Activated B cell treated with CpG ODN at 0.5 μM for 24 hours (primary cell): ENCODE measurements at regions not wholly inside any gene's neighbourhood (a gene's known extent, or its start where the extent isn't known, plus 50 kb on each side); places are given as distances from the start of the nearest gene placed in this dataset.

Source experiments
- ATAC-seq: fragments of 200-7000 bp; cut with Tn5 transposase; one replicate; pipeline ENCODE4 v1.10.0; 2021; ENCODE audit warnings: low read depth, mild to moderate bottlenecking, moderate library complexity
- CTCF ChIA-PET: fragments of 350-600 bp; sonication (Branson Sonifier 250); formaldehyde crosslinking; loops from one replicate; lab custom pipeline; 2021; ENCODE audit warnings: antibody characterized with exemption; lab: Charles Lee
- POLR2A ChIA-PET: fragments of 350-600 bp; sonication (Branson Sonifier 250); formaldehyde crosslinking; loops from one replicate; lab custom pipeline; 2021; ENCODE audit warnings: antibody characterized with exemption; lab: Charles Lee
- DNase-seq: peaks from one replicate; pipeline ENCODE4 v3.0.0; 2022
- H3K27ac Mint-ChIP-seq: one replicate; pipeline ENCODE4 v1.8.0; 2020; ENCODE audit warnings: mixed read lengths
- H3K27me3 Mint-ChIP-seq: one replicate; pipeline ENCODE4 v1.8.0; 2021; ENCODE audit warnings: mixed read lengths
- H3K36me3 Mint-ChIP-seq: one replicate; pipeline ENCODE4 v1.8.0; 2021; ENCODE audit warnings: low read depth, mixed read lengths
- H3K4me1 Mint-ChIP-seq: one replicate; pipeline ENCODE4 v1.8.0; 2021; ENCODE audit warnings: mixed read lengths
- H3K4me3 Mint-ChIP-seq: one replicate; pipeline ENCODE4 v1.8.0; 2020; ENCODE audit warnings: mild to moderate bottlenecking, mixed read lengths
- H3K9me3 Mint-ChIP-seq: one replicate; pipeline ENCODE4 v1.8.0; 2020; ENCODE audit warnings: mixed read lengths
- CTCF ChIP-seq: fragments of 200-600 bp; IDR thresholded peaks from one replicate; pipeline ENCODE4 v1.8.0; 2022; ENCODE audit warnings: antibody characterized with exemption, mild to moderate bottlenecking
- intact Hi-C: fragments of 100-400 bp; cut with micrococcal nuclease; formaldehyde crosslinking; loops from one replicate; pipeline ENCODE4 v1.15.1; 2024

- intact Hi-C loops: no loop called here
- H3K27ac Mint-ChIP-seq: no peak overlapping the region
- ATAC-seq (no peak), DNase-seq (no peak)
- peaks cover 6% of the 10 kb centered on the region for H3K27me3 Mint-ChIP-seq
- TF ChIP-seq CTCF: no peak
- H3K4me3 Mint-ChIP-seq: no peak overlapping the region
- H3K9me3 Mint-ChIP-seq: no peaks in the 10 kb centered on the region
- H3K4me1 Mint-ChIP-seq: no peaks in the 10 kb centered on the region
- ChIA-PET POLR2A (no interaction called here), CTCF (no interaction called here)
- H3K36me3 Mint-ChIP-seq: no peaks in the 10 kb centered on the region
Observed at GRCh38 chr10:15448598-15448997, 77.5 kb upstream of the FAM171A1 start.

DNA sequence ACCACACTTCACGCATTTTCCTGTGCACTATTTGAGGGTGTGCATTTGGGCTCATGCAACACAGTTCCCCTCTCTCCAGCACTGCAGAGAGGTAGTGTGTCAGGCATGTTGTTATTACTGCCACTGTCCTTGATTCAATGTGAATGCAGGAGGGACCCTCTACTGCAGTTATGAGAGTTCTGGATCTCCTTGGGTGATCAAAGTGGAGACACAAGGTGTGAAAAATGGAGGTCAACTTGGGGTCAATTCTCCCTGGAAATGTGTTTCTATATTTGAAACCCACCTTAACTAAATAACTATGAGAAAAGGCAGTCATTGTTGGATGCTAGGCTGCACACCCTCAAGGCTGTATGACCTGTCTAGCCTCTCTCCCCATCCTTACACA, 73.9 kb upstream of the FAM171A1 start:
- Mint-ChIP-seq H3K4me3 (no peak overlapping the region), H3K4me1 (no peaks in the 10 kb centered on the region), H3K27ac (no peak overlapping the region), H3K9me3 (no peaks in the 10 kb centered on the region), H3K27me3 (no peaks in the 10 kb centered on the region), H3K36me3 (no peaks in the 10 kb centered on the region)
- no peak for ATAC-seq
- intact Hi-C loops: no loop called here
- TF ChIP-seq CTCF: no peak
- CTCF ChIA-PET: no interaction called here
- DNase-seq: no peak
- POLR2A ChIA-PET: interaction anchor here (0.6 kb wide), 1 partner anchor 442 kb away, joined by 11 read pairs; no protein-coding TSS in a partner anchor

GRCh38 chr10:15444105-15445005, 73.3 kb upstream of the FAM171A1 start:
- POLR2A ChIA-PET: interaction anchor here (0.6 kb wide), 1 partner anchor 443 kb away, joined by 11 read pairs; no protein-coding TSS in a partner anchor
- ATAC-seq (no peak), DNase-seq (no peak)
- Mint-ChIP-seq H3K9me3 (no peaks in the 10 kb centered on the region), H3K27ac (no peak overlapping the region), H3K27me3 (no peaks in the 10 kb centered on the region), H3K4me1 (no peaks in the 10 kb centered on the region), H3K4me3 (no peak overlapping the region), H3K36me3 (no peaks in the 10 kb centered on the region)
- CTCF ChIA-PET: no interaction called here
- intact Hi-C loops: no loop called here
- TF ChIP-seq CTCF: no peak

DNA sequence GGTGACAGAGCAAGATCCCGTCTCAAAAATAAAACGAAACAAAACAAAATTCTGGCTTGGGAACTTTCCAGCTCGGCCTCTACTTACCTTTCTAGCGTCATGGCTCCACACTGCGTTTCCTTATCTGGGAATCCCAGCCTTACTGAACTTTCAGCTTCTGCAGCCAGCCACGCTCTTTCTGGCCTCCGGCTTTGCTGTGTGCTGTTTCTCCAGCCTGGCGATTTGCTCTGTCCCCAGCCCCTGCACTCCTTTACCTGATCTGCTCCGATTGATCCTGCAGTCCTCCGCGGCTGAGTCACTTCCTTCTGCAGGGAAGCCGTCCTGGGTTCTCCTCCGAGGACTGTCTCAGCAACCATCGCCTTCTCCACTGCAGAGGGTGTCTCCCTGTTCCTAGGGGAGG, 71.0 kb upstream of the FAM171A1 start:
- DNase-seq (no peak), ATAC-seq (no peak)
- ChIA-PET POLR2A (no interaction called here), CTCF (no interaction called here)
- no peaks in the 10 kb centered on the region for H3K9me3 Mint-ChIP-seq
- H3K27me3 Mint-ChIP-seq: no peaks in the 10 kb centered on the region
- no peak overlapping the region for H3K27ac Mint-ChIP-seq
- no peaks in the 10 kb centered on the region for H3K4me1 Mint-ChIP-seq
- no peak overlapping the region for H3K4me3 Mint-ChIP-seq
- intact Hi-C loops: no loop called here
- H3K36me3 Mint-ChIP-seq: no peaks in the 10 kb centered on the region
- TF ChIP-seq CTCF: no peak

DNA sequence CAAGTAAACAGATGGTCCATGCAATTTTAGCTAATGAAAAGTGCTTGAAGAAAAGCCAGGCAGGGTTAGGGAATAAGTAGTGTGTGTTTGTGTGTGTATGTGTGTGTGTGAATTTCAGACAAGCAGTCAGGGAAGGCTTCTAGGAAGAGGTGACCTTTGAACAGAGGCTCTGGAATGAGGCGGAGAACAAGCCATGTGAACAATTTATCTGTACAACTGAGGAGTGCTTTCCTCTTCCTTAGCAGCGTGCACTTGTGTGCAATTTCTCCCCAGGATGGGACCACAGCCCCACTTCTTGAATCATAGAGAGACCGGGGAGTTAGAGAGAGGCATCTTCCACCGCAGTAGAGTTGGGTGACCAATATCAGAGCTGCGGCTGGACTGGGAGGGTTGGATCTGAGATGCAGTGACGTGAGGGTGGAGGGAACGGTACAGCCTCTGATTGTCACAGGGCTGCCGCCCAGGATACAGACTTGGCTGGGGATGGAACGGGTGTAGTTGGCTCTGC, 69.2 kb upstream of the FAM171A1 start:
- no peak for TF ChIP-seq CTCF
- intact Hi-C loops: no loop called here
- H3K9me3 Mint-ChIP-seq: no peaks in the 10 kb centered on the region
- H3K4me1 Mint-ChIP-seq: no peaks in the 10 kb centered on the region
- H3K27ac Mint-ChIP-seq: no peak overlapping the region
- DNase-seq: no peak
- no peak for ATAC-seq
- CTCF ChIA-PET: no interaction called here
- H3K27me3 Mint-ChIP-seq: no peaks in the 10 kb centered on the region
- POLR2A ChIA-PET: no interaction called here
- H3K36me3 Mint-ChIP-seq: no peaks in the 10 kb centered on the region
- no peak overlapping the region for H3K4me3 Mint-ChIP-seq
